Loucy (cell line): ENCODE measurements at regions not wholly inside any gene's neighbourhood (a gene's known extent, or its start where the extent isn't known, plus 50 kb on each side); places are given as distances from the start of the nearest gene placed in this dataset.

Experiments
- CTCF ChIP-seq: fragments of 200-600 bp; sonication (generic); conservative IDR thresholded peaks from 2 replicates; pipeline ENCODE4 v1.5.1; 2014; ENCODE audit warnings: mild to moderate bottlenecking, antibody characterized with exemption, low read length
- EZH2phosphoT487 ChIP-seq: fragments of 200-600 bp; IDR thresholded peaks from 2 replicates; pipeline ENCODE4 v1.6.1; 2018; ENCODE audit warnings: antibody characterized with exemption, mild to moderate bottlenecking, moderate library complexity, borderline replicate concordance

GRCh38 chr11:109973486-109973885, 119.7 kb upstream of the ZC3H12C start:
- no peak for TF ChIP-seq CTCF
- TF ChIP-seq EZH2phosphoT487: no peak
